RWPE2 (cell line): ENCODE measurements at regions not wholly inside any gene's neighbourhood (a gene's known extent, or its start where the extent isn't known, plus 50 kb on each side); places are given as distances from the start of the nearest gene placed in this dataset.

Experiments used
- ATAC-seq: fragments of 200-7000 bp; cut with Tn5 transposase; 3 replicates; pipeline ENCODE4 v1.9.1; 2021; ENCODE audit warnings: low read depth
- DNase-seq: peaks from one replicate; pipeline ENCODE4 v3.0.0-alpha.2; 2020; ENCODE audit warnings: low spot score
- H3K27ac ChIP-seq: fragments of 450-650 bp; 2 replicates; pipeline ENCODE4 v1.5.1; 2017; ENCODE audit warnings: mild to moderate bottlenecking; ENCODE audit not compliant: poor library complexity, severe bottlenecking
- H3K27me3 ChIP-seq: fragments of 250-450 bp; sonication (Bioruptor Pico); 2 replicates; pipeline ENCODE4 v1.5.1; 2021; ENCODE audit warnings: mild to moderate bottlenecking, moderate library complexity; ENCODE audit not compliant: insufficient read depth, poor library complexity, severe bottlenecking
- H3K36me3 ChIP-seq: fragments of 250-450 bp; sonication (Bioruptor Pico); 2 replicates; pipeline ENCODE4 v1.5.1; 2020; ENCODE audit warnings: low read depth, mild to moderate bottlenecking, moderate library complexity
- H3K4me1 ChIP-seq: fragments of 250-450 bp; sonication (Bioruptor Pico); 2 replicates; pipeline ENCODE4 v1.5.1; 2021; ENCODE audit warnings: mild to moderate bottlenecking, moderate library complexity; ENCODE audit not compliant: insufficient read depth, poor library complexity, severe bottlenecking
- H3K4me3 ChIP-seq: fragments of 250-450 bp; sonication (Bioruptor Pico); 2 replicates; pipeline ENCODE4 v1.5.1; 2021; ENCODE audit warnings: mild to moderate bottlenecking, moderate library complexity; ENCODE audit not compliant: severe bottlenecking
- H3K9me3 ChIP-seq: fragments of 250-450 bp; sonication (Bioruptor Pico); 2 replicates; pipeline ENCODE4 v1.5.1; 2021; ENCODE audit warnings: mild to moderate bottlenecking, moderate library complexity; ENCODE audit not compliant: severe bottlenecking
- CTCF ChIP-seq: fragments of 450-650 bp; IDR thresholded peaks from one replicate; pipeline ENCODE4 v1.5.1; 2017; ENCODE audit warnings: mild to moderate bottlenecking, moderate library complexity; ENCODE audit not compliant: poor library complexity, severe bottlenecking

- no peak overlapping the region for H3K27ac ChIP-seq
- ATAC-seq, result no peak
- TF ChIP-seq CTCF, result no peak
Observed at GRCh38 chr3:159657176-159657575, 331.5 kb upstream of the IL12A start.

DNA sequence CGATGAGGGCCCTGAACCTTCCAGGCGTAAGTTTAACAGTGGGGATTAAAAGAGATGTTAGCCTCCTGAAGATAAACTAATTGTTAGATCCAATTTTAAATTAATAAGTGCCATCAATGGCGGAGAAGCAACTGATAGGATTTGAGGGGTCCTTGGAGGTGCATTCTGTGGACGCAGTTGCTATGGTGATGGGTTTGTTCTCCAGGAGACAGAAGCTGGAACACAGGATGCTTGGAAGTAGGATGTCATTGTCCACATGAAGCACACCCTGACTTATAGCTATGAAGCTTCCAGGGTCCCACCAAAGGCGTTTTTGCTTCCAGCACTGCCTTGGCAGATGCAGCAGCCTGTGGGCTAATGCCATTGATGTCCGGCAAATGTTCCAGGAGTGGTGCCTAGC lies 331.0 kb upstream of the IL12A start:
- no peaks in the 10 kb centered on the region for H3K27me3 ChIP-seq
- TF ChIP-seq CTCF, result no peak
- H3K4me3 ChIP-seq, result no peak overlapping the region
- no peaks in the 10 kb centered on the region for H3K9me3 ChIP-seq
- H3K4me1 ChIP-seq, result no peaks in the 10 kb centered on the region
- H3K36me3 ChIP-seq, result no peaks in the 10 kb centered on the region
- no peak for DNase-seq
- H3K27ac ChIP-seq, result no peak overlapping the region
- no peak for ATAC-seq

More at GRCh38 chr3:159657176-159657575, 331.5 kb upstream of the IL12A start:
- Histone ChIP-seq H3K27me3 (no peaks in the 10 kb centered on the region), H3K36me3 (no peaks in the 10 kb centered on the region), H3K4me1 (no peaks in the 10 kb centered on the region), H3K9me3 (no peaks in the 10 kb centered on the region), H3K4me3 (no peak overlapping the region)
- no peak for DNase-seq

- no peak overlapping the region for H3K4me3 ChIP-seq
- no peak for TF ChIP-seq CTCF
- DNase-seq, result no peak
Observed at GRCh38 chr3:159660326-159660725, 328.3 kb upstream of the IL12A start.

DNA sequence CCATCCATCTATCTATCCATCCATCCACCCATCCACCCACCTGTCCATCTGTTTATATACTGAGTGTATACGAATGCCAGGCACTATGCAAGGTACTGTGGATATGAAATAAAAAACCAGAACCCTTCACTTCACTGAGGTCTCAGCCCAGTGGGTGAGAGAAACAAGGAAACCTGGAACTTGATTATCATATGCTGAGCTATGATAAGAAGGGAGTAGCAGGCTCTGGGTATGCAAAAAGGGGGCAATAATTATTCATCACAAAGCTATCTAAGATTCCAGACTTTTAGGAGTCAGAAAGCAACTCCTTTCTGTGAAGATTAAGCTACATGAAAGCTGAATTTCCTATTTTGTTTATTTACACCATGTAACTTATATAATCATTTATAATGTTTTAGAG lies 327.7 kb upstream of the IL12A start:
- no peaks in the 10 kb centered on the region for H3K27me3 ChIP-seq
- no peak overlapping the region for H3K4me3 ChIP-seq
- DNase-seq (no peak), ATAC-seq (no peak)
- no peaks in the 10 kb centered on the region for H3K9me3 ChIP-seq
- H3K36me3 ChIP-seq, result no peaks in the 10 kb centered on the region
- no peak overlapping the region for H3K27ac ChIP-seq
- no peak for TF ChIP-seq CTCF
- H3K4me1 ChIP-seq, result no peaks in the 10 kb centered on the region

More at GRCh38 chr3:159660326-159660725, 328.3 kb upstream of the IL12A start:
- Histone ChIP-seq H3K36me3 (no peaks in the 10 kb centered on the region), H3K27me3 (no peaks in the 10 kb centered on the region), H3K27ac (no peak overlapping the region), H3K4me1 (no peaks in the 10 kb centered on the region), H3K9me3 (no peaks in the 10 kb centered on the region)
- ATAC-seq, result no peak

- no peaks in the 10 kb centered on the region for H3K27me3 ChIP-seq
- TF ChIP-seq CTCF, result no peak
- H3K27ac ChIP-seq, result no peak overlapping the region
- ATAC-seq (no peak), DNase-seq (no peak)
- H3K4me1 ChIP-seq, result no peaks in the 10 kb centered on the region
- H3K4me3 ChIP-seq, result no peak overlapping the region
- no peaks in the 10 kb centered on the region for H3K9me3 ChIP-seq
- no peaks in the 10 kb centered on the region for H3K36me3 ChIP-seq
Observed at GRCh38 chr3:159662549-159662948, 326.1 kb upstream of the IL12A start.
